ENCODE measurements at regions not wholly inside any gene's neighbourhood (a gene's known extent, or its start where the extent isn't known, plus 50 kb on each side); places are given as distances from the start of the nearest gene placed in this dataset.

GRCh38 chr1:208892147-208892546, 648.0 kb upstream of the PLXNA2 start:
- no peak for DNase-seq (ENCODE audit: low read depth)
- H3K4me3 ChIP-seq (ENCODE audit: low read depth, low read length): no peak overlapping the region

GRCh38 chr1:208893251-208893650, 649.1 kb upstream of the PLXNA2 start:
- H3K4me3 ChIP-seq (ENCODE audit: low read depth, low read length): no peak overlapping the region
- no peak for DNase-seq (ENCODE audit: low read depth)

GRCh38 chr1:208895181-208895580, 651.0 kb upstream of the PLXNA2 start:
- no peak overlapping the region for H3K4me3 ChIP-seq (ENCODE audit: low read depth, low read length)
- no peak for DNase-seq (ENCODE audit: low read depth)

GRCh38 chr1:208895820-208896219, 651.6 kb upstream of the PLXNA2 start:
- no peak for DNase-seq (ENCODE audit: low read depth)

GRCh38 chr1:208896768-208897167, 652.6 kb upstream of the PLXNA2 start:
- no peak overlapping the region for H3K4me3 ChIP-seq (ENCODE audit: low read depth, low read length)
- DNase-seq (ENCODE audit: low read depth): no peak

More at GRCh38 chr1:208895820-208896219, 651.6 kb upstream of the PLXNA2 start:
- H3K4me3 ChIP-seq (ENCODE audit: low read depth, low read length): no peak overlapping the region

GRCh38 chr1:208899438-208899837, 655.3 kb upstream of the PLXNA2 start:
- H3K4me3 ChIP-seq (ENCODE audit: low read depth, low read length): no peak overlapping the region
- no peak for DNase-seq (ENCODE audit: low read depth)

- H3K4me3 ChIP-seq (ENCODE audit: low read depth, low read length): no peak overlapping the region
- DNase-seq (ENCODE audit: low read depth): no peak
Observed at GRCh38 chr1:208903251-208903905, 659.2 kb upstream of the PLXNA2 start.

GRCh38 chr1:208907790-208908189, 663.6 kb upstream of the PLXNA2 start:
- no peak overlapping the region for H3K4me3 ChIP-seq (ENCODE audit: low read depth, low read length)
- DNase-seq (ENCODE audit: low read depth): no peak

- no peak overlapping the region for H3K4me3 ChIP-seq (ENCODE audit: low read depth, low read length)
- DNase-seq (ENCODE audit: low read depth): no peak
Observed at GRCh38 chr1:208909011-208909984, 665.1 kb upstream of the PLXNA2 start.

GRCh38 chr1:208910161-208910560, 666.0 kb upstream of the PLXNA2 start:
- no peak for DNase-seq (ENCODE audit: low read depth)
- H3K4me3 ChIP-seq (ENCODE audit: low read depth, low read length): no peak overlapping the region

- no peak for DNase-seq (ENCODE audit: low read depth)
- H3K4me3 ChIP-seq (ENCODE audit: low read depth, low read length): no peak overlapping the region
Observed at GRCh38 chr1:208917281-208917680, 666.2 kb upstream of the CAMK1G start.

- no peak for DNase-seq (ENCODE audit: low read depth)
- no peak overlapping the region for H3K4me3 ChIP-seq (ENCODE audit: low read depth, low read length)
Observed at GRCh38 chr1:208917723-208918122, 665.8 kb upstream of the CAMK1G start.

- H3K4me3 ChIP-seq (ENCODE audit: low read depth, low read length): no peak overlapping the region
- DNase-seq (ENCODE audit: low read depth): no peak
Observed at GRCh38 chr1:208918160-208918559, 665.4 kb upstream of the CAMK1G start.

GRCh38 chr1:208919371-208919770, 664.1 kb upstream of the CAMK1G start:
- no peak for DNase-seq (ENCODE audit: low read depth)
- no peak overlapping the region for H3K4me3 ChIP-seq (ENCODE audit: low read depth, low read length)

GRCh38 chr1:208921259-208921658, 662.3 kb upstream of the CAMK1G start:
- DNase-seq (ENCODE audit: low read depth): no peak
- H3K4me3 ChIP-seq (ENCODE audit: low read depth, low read length): no peak overlapping the region

- no peak overlapping the region for H3K4me3 ChIP-seq (ENCODE audit: low read depth, low read length)
- no peak for DNase-seq (ENCODE audit: low read depth)
Observed at GRCh38 chr1:208923456-208923855, 660.1 kb upstream of the CAMK1G start.

GRCh38 chr1:208923946-208924720, 659.4 kb upstream of the CAMK1G start:
- no peak overlapping the region for H3K4me3 ChIP-seq (ENCODE audit: low read depth, low read length)
- no peak for DNase-seq (ENCODE audit: low read depth)

GRCh38 chr1:208924928-208925327, 658.6 kb upstream of the CAMK1G start:
- no peak overlapping the region for H3K4me3 ChIP-seq (ENCODE audit: low read depth, low read length)
- DNase-seq (ENCODE audit: low read depth): no peak

- no peak for DNase-seq (ENCODE audit: low read depth)
- no peak overlapping the region for H3K4me3 ChIP-seq (ENCODE audit: low read depth, low read length)
Observed at GRCh38 chr1:208928349-208929010, 655.0 kb upstream of the CAMK1G start.
